Epithelial cell of prostate (primary cell): ENCODE measurements at regions not wholly inside any gene's neighbourhood (a gene's known extent, or its start where the extent isn't known, plus 50 kb on each side); places are given as distances from the start of the nearest gene placed in this dataset.
A peak's percentile ranks its signal among the peaks of the same experiment; 100 is the strongest.

Experiments used
- DNase-seq: peaks from one replicate; pipeline ENCODE4 v3.0.0-alpha.2; 2011; ENCODE audit warnings: low read depth, low spot score
- H3K27ac ChIP-seq: fragments of 450-650 bp; 2 replicates; pipeline ENCODE4 v1.5.1; 2017; ENCODE audit warnings: mild to moderate bottlenecking

- no peak overlapping the region for H3K27ac ChIP-seq
- no peak for DNase-seq
Observed at GRCh38 chr5:152274224-152274623, 130.9 kb downstream of the NMUR2 start.

- no peak overlapping the region for H3K27ac ChIP-seq
- DNase-seq = no peak
Observed at GRCh38 chr5:152271420-152271819, 133.7 kb downstream of the NMUR2 start.

- peak overlapping the region; percentile 15 for H3K27ac ChIP-seq
- peak; percentile 43 for DNase-seq
Observed at GRCh38 chr5:152270096-152270495, 135.0 kb downstream of the NMUR2 start.

- no peak for DNase-seq
Observed at GRCh38 chr5:152269533-152269932, 135.5 kb downstream of the NMUR2 start.

GRCh38 chr5:152264645-152265254, 140.3 kb downstream of the NMUR2 start:
- DNase-seq = no peak
- no peak overlapping the region for H3K27ac ChIP-seq

More at GRCh38 chr5:152269533-152269932, 135.5 kb downstream of the NMUR2 start:
- no peak overlapping the region for H3K27ac ChIP-seq

GRCh38 chr5:152262667-152263066, 142.4 kb downstream of the NMUR2 start:
- no peak overlapping the region for H3K27ac ChIP-seq
- no peak for DNase-seq

- H3K27ac ChIP-seq = no peak overlapping the region
- no peak for DNase-seq
Observed at GRCh38 chr5:152260940-152261339, 144.1 kb downstream of the NMUR2 start.

- DNase-seq = no peak
- no peak overlapping the region for H3K27ac ChIP-seq
Observed at GRCh38 chr5:152259702-152260101, 145.4 kb downstream of the NMUR2 start.

- DNase-seq = no peak
Observed at GRCh38 chr5:152256580-152256979, 148.5 kb downstream of the NMUR2 start.

GRCh38 chr5:152255411-152255810, 149.7 kb downstream of the NMUR2 start:
- no peak overlapping the region for H3K27ac ChIP-seq
- no peak for DNase-seq

More at GRCh38 chr5:152256580-152256979, 148.5 kb downstream of the NMUR2 start:
- no peak overlapping the region for H3K27ac ChIP-seq

GRCh38 chr5:152247850-152248385, 157.2 kb downstream of the NMUR2 start:
- no peak for DNase-seq
- H3K27ac ChIP-seq = no peak overlapping the region

- no peak for DNase-seq
Observed at GRCh38 chr5:152246401-152246800, 158.7 kb downstream of the NMUR2 start.

GRCh38 chr5:152237531-152237930, 167.5 kb downstream of the NMUR2 start:
- H3K27ac ChIP-seq = no peak overlapping the region
- DNase-seq = no peak

More at GRCh38 chr5:152246401-152246800, 158.7 kb downstream of the NMUR2 start:
- H3K27ac ChIP-seq = no peak overlapping the region

GRCh38 chr5:152226191-152226590, 178.9 kb downstream of the NMUR2 start:
- DNase-seq = no peak
- no peak overlapping the region for H3K27ac ChIP-seq

GRCh38 chr5:152221721-152222629, 183.1 kb downstream of the NMUR2 start:
- peak overlapping the region; percentile 9 for H3K27ac ChIP-seq
- no peak for DNase-seq

GRCh38 chr5:152218694-152219093, 186.4 kb downstream of the NMUR2 start:
- no peak overlapping the region for H3K27ac ChIP-seq
- DNase-seq = no peak

- DNase-seq = no peak
Observed at GRCh38 chr5:152205804-152206203, 199.3 kb downstream of the NMUR2 start.

GRCh38 chr5:152202321-152202720, 202.8 kb downstream of the NMUR2 start:
- no peak overlapping the region for H3K27ac ChIP-seq
- no peak for DNase-seq

More at GRCh38 chr5:152205804-152206203, 199.3 kb downstream of the NMUR2 start:
- no peak overlapping the region for H3K27ac ChIP-seq

GRCh38 chr5:152193391-152194107, 211.5 kb downstream of the NMUR2 start:
- DNase-seq = no peak
- H3K27ac ChIP-seq = peak overlapping the region; percentile 55

GRCh38 chr5:152188251-152188650, 216.8 kb downstream of the NMUR2 start:
- DNase-seq = no peak
- no peak overlapping the region for H3K27ac ChIP-seq
